Jurkat, Clone E6-1 (cell line): ENCODE measurements at regions not wholly inside any gene's neighbourhood (a gene's known extent, or its start where the extent isn't known, plus 50 kb on each side); places are given as distances from the start of the nearest gene placed in this dataset.
"Not testable (repeated sequence)": the region's sequence is repeated elsewhere in the genome, so short reads cannot be mapped to it uniquely, and the experiment has no call there.

Source experiments
- DNase-seq: peaks from one replicate; pipeline ENCODE4 v3.0.0-alpha.2; 2011; ENCODE audit warnings: low read depth, low spot score
- H3K4me3 ChIP-seq: 2 replicates; pipeline ENCODE4 v1.5.1; 2011; ENCODE audit warnings: mild to moderate bottlenecking, low read length, control low read depth, moderate library complexity

- no peak overlapping the region for H3K4me3 ChIP-seq
- no peak for DNase-seq
Measured at GRCh38 chr16:9670033-9670432, 512.2 kb downstream of the GRIN2A start.

GRCh38 chr16:9670616-9671015 lies 511.6 kb downstream of the GRIN2A start:
- not testable (repeated sequence) for DNase-seq, H3K4me3 ChIP-seq

- not testable (repeated sequence) for DNase-seq, H3K4me3 ChIP-seq
Measured at GRCh38 chr16:9676560-9677300, 505.5 kb downstream of the GRIN2A start.

- DNase-seq: no peak
Measured at GRCh38 chr16:9677301-9677653, 505.0 kb downstream of the GRIN2A start.

GRCh38 chr16:9679213-9679767 lies 502.9 kb downstream of the GRIN2A start:
- no peak for DNase-seq
- no peak overlapping the region for H3K4me3 ChIP-seq

More at GRCh38 chr16:9677301-9677653, 505.0 kb downstream of the GRIN2A start:
- no peak overlapping the region for H3K4me3 ChIP-seq

- no peak for DNase-seq
- no peak overlapping the region for H3K4me3 ChIP-seq
Measured at GRCh38 chr16:9680019-9680655, 502.1 kb downstream of the GRIN2A start.

GRCh38 chr16:9680968-9681367 lies 501.3 kb downstream of the GRIN2A start:
- no peak for DNase-seq
- H3K4me3 ChIP-seq: no peak overlapping the region

GRCh38 chr16:9681508-9681907 lies 500.7 kb downstream of the GRIN2A start:
- no peak overlapping the region for H3K4me3 ChIP-seq
- DNase-seq: no peak

GRCh38 chr16:9682320-9682719 lies 499.9 kb downstream of the GRIN2A start:
- no peak overlapping the region for H3K4me3 ChIP-seq
- DNase-seq: no peak

GRCh38 chr16:9683677-9684076 lies 498.6 kb downstream of the GRIN2A start:
- no peak for DNase-seq

GRCh38 chr16:9687737-9688319 lies 494.4 kb downstream of the GRIN2A start:
- DNase-seq: no peak
- H3K4me3 ChIP-seq: no peak overlapping the region

More at GRCh38 chr16:9683677-9684076, 498.6 kb downstream of the GRIN2A start:
- H3K4me3 ChIP-seq: no peak overlapping the region

- DNase-seq: no peak
Measured at GRCh38 chr16:9689597-9689996, 492.6 kb downstream of the GRIN2A start.

GRCh38 chr16:9695152-9695551 lies 487.1 kb downstream of the GRIN2A start:
- DNase-seq: no peak
- H3K4me3 ChIP-seq: no peak overlapping the region

More at GRCh38 chr16:9689597-9689996, 492.6 kb downstream of the GRIN2A start:
- no peak overlapping the region for H3K4me3 ChIP-seq
